ENCODE measurements at regions not wholly inside any gene's neighbourhood (a gene's known extent, or its start where the extent isn't known, plus 50 kb on each side); places are given as distances from the start of the nearest gene placed in this dataset.

- TF ChIP-seq CTCF (IDR thresholded peaks at IDR 0.05): no peak
- no peak for TF ChIP-seq EZH2 (IDR thresholded peaks at IDR 0.05)
These were observed 240.7 kb downstream of the NRIP1 start for GRCh38 chr21:14824126-14824525.
